IMR-90 (cell line): ENCODE measurements at regions not wholly inside any gene's neighbourhood (a gene's known extent, or its start where the extent isn't known, plus 50 kb on each side); places are given as distances from the start of the nearest gene placed in this dataset.

Experiments used
- ATAC-seq: fragments of 200-7000 bp; cut with Tn5 transposase; 2 replicates; pipeline ENCODE4 v1.9.1; 2020; ENCODE audit warnings: low read depth, mild to moderate bottlenecking, moderate library complexity
- BruUV-seq: library from RNA; stranded (reverse); fragments of 400-500 nt; replicated peaks from 2 replicates; lab custom pipeline; 2021; lab: Mats Ljungman, UMichigan
- CTCF ChIA-PET: fragments of 300-600 bp; formaldehyde crosslinking; extraction: SDS; loops from one replicate; lab custom pipeline; 2021; ENCODE audit warnings: antibody characterized with exemption; lab: Yijun Ruan, JAX
- POLR2A ChIA-PET: fragments of 300-600 bp; sonication (Branson Sonifier 250); formaldehyde crosslinking; loops from one replicate; lab custom pipeline; 2022; ENCODE audit warnings: antibody characterized with exemption; ENCODE audit not compliant: unreplicated experiment; lab: Charles Lee
- DNase-seq: peaks from one replicate; pipeline ENCODE4 v3.0.0; 2013
- H2AFZ ChIP-seq: replicated peaks from 2 replicates; pipeline ENCODE3; 2013; ENCODE audit warnings: low read length, mild to moderate bottlenecking; ENCODE audit not compliant: poor library complexity
- H2AK5ac ChIP-seq: 2 replicates; pipeline ENCODE4 v1.6.1; 2013; ENCODE audit warnings: low read depth, low read length, inconsistent platforms
- H2AK9ac ChIP-seq: replicated peaks from 2 replicates; pipeline ENCODE3; 2013; ENCODE audit warnings: mild to moderate bottlenecking, low read depth, low read length, moderate library complexity; ENCODE audit not compliant: poor library complexity
- H2BK120ac ChIP-seq: 2 replicates; pipeline ENCODE4 v1.6.1; 2013; ENCODE audit warnings: low read depth, low read length, inconsistent platforms
- H2BK15ac ChIP-seq: 3 replicates; pipeline ENCODE4 v1.6.1; 2013; ENCODE audit warnings: low read depth, low read length, inconsistent platforms
- H2BK20ac ChIP-seq: 2 replicates; pipeline ENCODE4 v1.6.1; 2013; ENCODE audit warnings: low read depth, mild to moderate bottlenecking, inconsistent platforms, low read length, moderate library complexity
- H2BK5ac ChIP-seq: 2 replicates; pipeline ENCODE4 v1.6.1; 2013; ENCODE audit warnings: mild to moderate bottlenecking, low read depth, low read length, inconsistent platforms; ENCODE audit not compliant: poor library complexity, severe bottlenecking
- H3K14ac ChIP-seq: replicated peaks from 2 replicates; pipeline ENCODE4 v1.6.1; 2013; ENCODE audit warnings: low read depth, low read length, inconsistent platforms
- H3K18ac ChIP-seq: 2 replicates; pipeline ENCODE4 v1.6.1; 2013; ENCODE audit warnings: low read depth, low read length, control low read depth
- H3K23ac ChIP-seq: 2 replicates; pipeline ENCODE4 v1.6.1; 2013; ENCODE audit warnings: low read depth, low read length, inconsistent platforms
- H3K27ac ChIP-seq: 2 replicates; pipeline ENCODE4 v1.5.1; 2013; ENCODE audit warnings: mild to moderate bottlenecking, control low read depth, low read length; ENCODE audit not compliant: insufficient read depth
- H3K27me3 ChIP-seq: 2 replicates; pipeline ENCODE4 v1.6.1; 2013; ENCODE audit warnings: low read length; ENCODE audit not compliant: control insufficient read depth, insufficient read depth
- H3K36me3 ChIP-seq: 2 replicates; pipeline ENCODE4 v1.6.1; 2013; ENCODE audit warnings: low read length, mixed read lengths; ENCODE audit not compliant: control insufficient read depth, insufficient read depth
- H3K4ac ChIP-seq: 2 replicates; pipeline ENCODE4 v1.6.1; 2013; ENCODE audit warnings: low read depth, low read length, inconsistent platforms
- H3K4me1 ChIP-seq: 2 replicates; pipeline ENCODE4 v1.6.1; 2013; ENCODE audit warnings: low read length, mixed read lengths; ENCODE audit not compliant: control insufficient read depth, insufficient read depth
- H3K4me2 ChIP-seq: 2 replicates; pipeline ENCODE4 v1.6.1; 2013; ENCODE audit warnings: low read depth, mild to moderate bottlenecking, control low read depth, low read length, moderate library complexity
- H3K4me3 ChIP-seq: 2 replicates; pipeline ENCODE4 v1.5.1; 2013; ENCODE audit warnings: low read depth, mild to moderate bottlenecking, control low read depth, low read length, moderate library complexity; ENCODE audit not compliant: insufficient read depth
- H3K56ac ChIP-seq: 2 replicates; pipeline ENCODE4 v1.6.1; 2013; ENCODE audit warnings: low read length, inconsistent platforms; ENCODE audit not compliant: insufficient read depth; ENCODE audit errors: extremely low read depth
- H3K79me1 ChIP-seq, 2 experiments: 2 replicates each; pipeline ENCODE4 v1.6.1; 2013; ENCODE audit warnings: low read length in 2 of 2, inconsistent platforms in 1 of 2, low read depth in 1 of 2
- H3K9ac ChIP-seq: 2 replicates; pipeline ENCODE4 v1.6.1; 2013; ENCODE audit warnings: low read depth, low read length, control low read depth
- H3K9me1 ChIP-seq: 2 replicates; pipeline ENCODE4 v1.6.1; 2013; ENCODE audit warnings: low read length, inconsistent platforms; ENCODE audit not compliant: insufficient read depth
- H3K9me3 ChIP-seq: 2 replicates; pipeline ENCODE4 v1.6.1; 2013; ENCODE audit warnings: low read length; ENCODE audit not compliant: control insufficient read depth, insufficient read depth
- H4K20me1 ChIP-seq: 2 replicates; pipeline ENCODE4 v1.6.1; 2013; ENCODE audit warnings: low read length, inconsistent platforms; ENCODE audit not compliant: insufficient read depth
- H4K5ac ChIP-seq: 2 replicates; pipeline ENCODE4 v1.6.1; 2013; ENCODE audit warnings: mild to moderate bottlenecking, low read depth, low read length, control low read depth
- H4K8ac ChIP-seq, 2 experiments: 2 replicates each; pipeline ENCODE4 v1.6.1; 2013; ENCODE audit warnings: low read depth in 2 of 2, low read length in 2 of 2, control low read depth in 1 of 2, inconsistent platforms in 1 of 2
- H4K91ac ChIP-seq: 2 replicates; pipeline ENCODE4 v1.6.1; 2013; ENCODE audit warnings: low read depth, low read length, inconsistent platforms; ENCODE audit not compliant: insufficient read depth
- BHLHE40 ChIP-seq: fragments of 150-350 bp; IDR thresholded peaks from 2 replicates; pipeline ENCODE4 v1.6.1; 2016; ENCODE audit warnings: mild to moderate bottlenecking, low read depth, low read length
- CEBPB ChIP-seq: IDR thresholded peaks from 2 replicates; pipeline ENCODE4 v1.6.1; 2012; ENCODE audit warnings: low read depth, low read length, improper control_type of control experiment
- CHD1 ChIP-seq: IDR thresholded peaks from 2 replicates; pipeline ENCODE4 v1.6.1; 2012; ENCODE audit warnings: low read depth, low read length, improper control_type of control experiment
- CTCF ChIP-seq: conservative IDR thresholded peaks from 2 replicates; pipeline ENCODE4 v1.5.1; 2012; ENCODE audit warnings: mild to moderate bottlenecking, low read depth, low read length, improper control_type of control experiment
- FOS ChIP-seq: fragments of 150-350 bp; IDR thresholded peaks from 2 replicates; pipeline ENCODE4 v1.6.1; 2016; ENCODE audit warnings: low read depth, low read length
- MAFK ChIP-seq: IDR thresholded peaks from 2 replicates; pipeline ENCODE4 v1.6.1; 2012; ENCODE audit warnings: low read depth, low read length, improper control_type of control experiment
- MAZ ChIP-seq: IDR thresholded peaks from 2 replicates; pipeline ENCODE4 v1.6.1; 2012; ENCODE audit warnings: low read depth, mild to moderate bottlenecking, low read length, improper control_type of control experiment, moderate library complexity, borderline replicate concordance
- MXI1 ChIP-seq: IDR thresholded peaks from 2 replicates; pipeline ENCODE4 v1.6.1; 2012; ENCODE audit warnings: low read depth, mild to moderate bottlenecking, low read length, moderate library complexity, borderline replicate concordance
- NFE2L2 ChIP-seq: fragments of 150-350 bp; IDR thresholded peaks from 2 replicates; pipeline ENCODE4 v1.6.1; 2016; ENCODE audit warnings: low read depth, mild to moderate bottlenecking, low read length
- POLR2A ChIP-seq: IDR thresholded peaks from 2 replicates; pipeline ENCODE4 v1.6.1; 2012; ENCODE audit warnings: mild to moderate bottlenecking, low read depth, low read length
- RAD21 ChIP-seq: IDR thresholded peaks from 2 replicates; pipeline ENCODE4 v1.6.1; 2012; ENCODE audit warnings: low read length, improper control_type of control experiment
- RCOR1 ChIP-seq: IDR thresholded peaks from 2 replicates; pipeline ENCODE4 v1.6.1; 2012; ENCODE audit warnings: mild to moderate bottlenecking, low read length, improper control_type of control experiment; ENCODE audit not compliant: insufficient replicate concordance
- SMC3 ChIP-seq: fragments of 150-350 bp; IDR thresholded peaks from 2 replicates; pipeline ENCODE4 v1.6.1; 2016; ENCODE audit warnings: low read depth, mild to moderate bottlenecking, antibody characterized with exemption, low read length, moderate library complexity
- USF2 ChIP-seq: fragments of 150-350 bp; IDR thresholded peaks from 2 replicates; pipeline ENCODE4 v1.6.1; 2017; ENCODE audit warnings: mild to moderate bottlenecking, antibody characterized with exemption, low read length, low read depth
- WGBS, 2 experiments: methylation state at CpG; one replicate each; pipeline versions ENCODE4 v1.1.5 to v1.1.7; 2013; ENCODE audit warnings: missing lambda C conversion rate in 2 of 2; ENCODE audit not compliant: insufficient read length in 1 of 2; ENCODE audit errors: extremely low coverage in 2 of 2; 5-methylcytosine and 5-hydroxymethylcytosine counted together
- dilution Hi-C: fragments of 300-500 bp; cut with HindIII; formaldehyde crosslinking; loops from one replicate; pipeline ENCODE4 v1.14.3; 2018; ENCODE audit warnings: low sequenced_read_pairs; ENCODE audit not compliant: unreplicated experiment
- in situ Hi-C: fragments of 300-500 bp; cut with MboI; formaldehyde crosslinking; loops from 3 replicates; pipeline ENCODE4 v1.14.3; 2019; ENCODE audit warnings: low sequenced_read_pairs, inconsistent platforms, mixed read lengths
- intact Hi-C: fragments of 100-400 bp; cut with micrococcal nuclease; formaldehyde crosslinking; loops from 2 replicates; pipeline ENCODE4 v1.10.0; 2022
- TF ChIP-seq, protein P1 (sequence below): fragments of 150-350 bp; IDR thresholded peaks from 2 replicates; pipeline ENCODE4 v1.6.1; 2016; ENCODE audit warnings: low read depth, mild to moderate bottlenecking, low read length, moderate library complexity, borderline replicate concordance

DNA sequence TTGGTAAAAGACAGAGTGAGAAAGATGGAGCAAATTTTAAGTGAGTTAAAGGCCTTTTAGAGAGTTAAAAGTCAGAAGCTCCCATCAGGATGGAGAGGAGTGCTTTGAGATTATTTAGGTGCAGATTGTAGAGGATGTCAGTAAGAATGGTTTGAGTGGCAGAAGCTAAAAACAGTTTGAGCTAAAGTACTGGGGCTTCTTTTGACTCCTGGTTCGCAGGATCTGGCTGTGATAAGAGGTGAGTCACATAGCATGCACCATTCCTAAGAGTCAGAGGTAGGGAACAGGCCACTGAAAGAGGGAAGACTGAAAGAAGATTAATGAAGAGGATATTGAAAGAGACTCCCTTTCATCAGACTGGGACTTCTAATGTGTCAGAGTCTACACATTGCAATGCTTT is 1047.9 kb upstream of the MAP3K7 start:
- H2AFZ ChIP-seq = no peak overlapping the region
- in situ Hi-C loops = no loop called here
- H3K23ac ChIP-seq = no peak overlapping the region
- H4K8ac ChIP-seq = no peak overlapping the region
- H3K4me3 ChIP-seq = no peak overlapping the region
- H3K27ac ChIP-seq = no peak overlapping the region
- no peak overlapping the region for H2BK120ac ChIP-seq
- H2BK20ac ChIP-seq = no peak overlapping the region
- DNase-seq (no peak), ATAC-seq (no peak; the same call in 1 of the 2 replicates)
- no peaks in the 10 kb centered on the region for H3K4me1 ChIP-seq
- H3K27me3 ChIP-seq = no peaks in the 10 kb centered on the region
- no peak overlapping the region for H2AK9ac ChIP-seq
- H3K4me2 ChIP-seq = no peak overlapping the region
- no peak overlapping the region for H4K91ac ChIP-seq
- CTCF ChIA-PET = interaction anchor here (1.3 kb wide), 1 partner anchor 12 kb away, joined by 4 read pairs; no protein-coding TSS in a partner anchor
- H2BK15ac ChIP-seq = no peak overlapping the region
- no TSS peak for BruUV-seq
- no peak overlapping the region for H2AK5ac ChIP-seq
- no peak overlapping the region for H3K4ac ChIP-seq
- no CpG with 5 or more reads among the region's 1 CpG for WGBS, 2 experiments
- no peaks in the 10 kb centered on the region for H3K79me1 ChIP-seq
- POLR2A ChIA-PET = no interaction called here
- intact Hi-C loops = no loop called here
- no peak overlapping the region for H3K9ac ChIP-seq
- dilution Hi-C loops = no loop called here
- no peak overlapping the region for H4K5ac ChIP-seq
- no peak overlapping the region for H3K56ac ChIP-seq
- no peaks in the 10 kb centered on the region for H3K36me3 ChIP-seq
- H4K20me1 ChIP-seq = no peaks in the 10 kb centered on the region
- no peak overlapping the region for H2BK5ac ChIP-seq
- H3K9me3 ChIP-seq = no peaks in the 10 kb centered on the region
- TF ChIP-seq BHLHE40 = no peak
- no peak for TF ChIP-seq SMC3
- TF ChIP-seq USF2 = no peak
- TF ChIP-seq, protein P1, sequence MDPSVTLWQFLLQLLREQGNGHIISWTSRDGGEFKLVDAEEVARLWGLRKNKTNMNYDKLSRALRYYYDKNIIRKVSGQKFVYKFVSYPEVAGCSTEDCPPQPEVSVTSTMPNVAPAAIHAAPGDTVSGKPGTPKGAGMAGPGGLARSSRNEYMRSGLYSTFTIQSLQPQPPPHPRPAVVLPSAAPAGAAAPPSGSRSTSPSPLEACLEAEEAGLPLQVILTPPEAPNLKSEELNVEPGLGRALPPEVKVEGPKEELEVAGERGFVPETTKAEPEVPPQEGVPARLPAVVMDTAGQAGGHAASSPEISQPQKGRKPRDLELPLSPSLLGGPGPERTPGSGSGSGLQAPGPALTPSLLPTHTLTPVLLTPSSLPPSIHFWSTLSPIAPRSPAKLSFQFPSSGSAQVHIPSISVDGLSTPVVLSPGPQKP = no peak
- TF ChIP-seq CTCF = no peak
- no peak for TF ChIP-seq MAFK
- TF ChIP-seq RCOR1 = no peak
- TF ChIP-seq NFE2L2 = no peak
- no peak for TF ChIP-seq CEBPB
- no peak for TF ChIP-seq RAD21
- no peak for TF ChIP-seq MAZ
- no peak for TF ChIP-seq FOS
- no peak for TF ChIP-seq CHD1
- TF ChIP-seq MXI1 = no peak
- no peak for TF ChIP-seq POLR2A
- no peaks in the 10 kb centered on the region for H3K9me1 ChIP-seq
- no peak overlapping the region for H3K14ac ChIP-seq
- H3K18ac ChIP-seq = no peak overlapping the region
